DND-41 (cell line): ENCODE measurements at regions not wholly inside any gene's neighbourhood (a gene's known extent, or its start where the extent isn't known, plus 50 kb on each side); places are given as distances from the start of the nearest gene placed in this dataset.

ENCODE experiments used
- ATAC-seq: fragments of 200-7000 bp; cut with Tn5 transposase; 3 replicates; pipeline ENCODE4 v1.9.1; 2021; ENCODE audit warnings: low read depth; ENCODE audit not compliant: insufficient read depth
- DNase-seq: peaks from one replicate; pipeline ENCODE4 v3.0.0-alpha.2; 2020
- H2AFZ ChIP-seq: 2 replicates; pipeline ENCODE4 v1.6.0; 2012; ENCODE audit warnings: low read depth, low read length
- H3K27ac ChIP-seq: 2 replicates; pipeline ENCODE4 v1.5.1; 2012; ENCODE audit warnings: low read length, inconsistent platforms
- H3K27me3 ChIP-seq: fragments of 200-600 bp; sonication (generic); 2 replicates; pipeline ENCODE4 v1.6.0; 2012; ENCODE audit warnings: low read length, mild to moderate bottlenecking, inconsistent platforms; ENCODE audit not compliant: insufficient read depth, poor library complexity
- H3K36me3 ChIP-seq: 2 replicates; pipeline ENCODE4 v1.5.1; 2012; ENCODE audit warnings: low read length, inconsistent platforms; ENCODE audit not compliant: insufficient read depth
- H3K4me1 ChIP-seq: 2 replicates; pipeline ENCODE4 v1.5.1; 2012; ENCODE audit warnings: mild to moderate bottlenecking, low read length; ENCODE audit not compliant: insufficient read depth
- H3K4me2 ChIP-seq: 2 replicates; pipeline ENCODE4 v1.6.0; 2012; ENCODE audit warnings: mild to moderate bottlenecking, moderate library complexity, low read length, inconsistent platforms; ENCODE audit not compliant: insufficient read depth
- H3K4me3 ChIP-seq, 2 experiments: fragments of 200-600 bp in 1 of 2; shearing (Covaris generic) in 1 of 2; 2 replicates each; pipeline ENCODE4 v1.5.1; 2012 to 2016; ENCODE audit warnings: inconsistent platforms in 2 of 2, low read length in 2 of 2, mild to moderate bottlenecking in 2 of 2, low read depth in 1 of 2, moderate library complexity in 1 of 2
- H3K79me2 ChIP-seq: 2 replicates; pipeline ENCODE4 v1.6.0; 2012; ENCODE audit warnings: low read length, inconsistent platforms; ENCODE audit not compliant: insufficient read depth
- H3K9ac ChIP-seq: 2 replicates; pipeline ENCODE4 v1.6.0; 2012; ENCODE audit warnings: low read depth, mild to moderate bottlenecking, inconsistent platforms, low read length, moderate library complexity
- H3K9me3 ChIP-seq: 2 replicates; pipeline ENCODE4 v1.5.1; 2012; ENCODE audit warnings: low read length, moderate library complexity, mild to moderate bottlenecking, inconsistent platforms; ENCODE audit not compliant: insufficient read depth, severe bottlenecking
- H4K20me1 ChIP-seq: 2 replicates; pipeline ENCODE4 v1.6.0; 2012; ENCODE audit warnings: low read length; ENCODE audit not compliant: insufficient read depth
- EZH2 ChIP-seq: IDR thresholded peaks from 3 replicates; pipeline ENCODE4 v1.6.1; 2012; ENCODE audit warnings: borderline replicate concordance, low read depth, mild to moderate bottlenecking, moderate library complexity, low read length, inconsistent platforms; ENCODE audit not compliant: severe bottlenecking
- TF ChIP-seq, protein P1 (sequence below): IDR thresholded peaks from 2 replicates; pipeline ENCODE4 v1.5.1; 2012; ENCODE audit warnings: borderline replicate concordance, low read length, moderate library complexity, mild to moderate bottlenecking; ENCODE audit not compliant: poor library complexity, severe bottlenecking; ENCODE audit errors: extremely low read depth

DNA sequence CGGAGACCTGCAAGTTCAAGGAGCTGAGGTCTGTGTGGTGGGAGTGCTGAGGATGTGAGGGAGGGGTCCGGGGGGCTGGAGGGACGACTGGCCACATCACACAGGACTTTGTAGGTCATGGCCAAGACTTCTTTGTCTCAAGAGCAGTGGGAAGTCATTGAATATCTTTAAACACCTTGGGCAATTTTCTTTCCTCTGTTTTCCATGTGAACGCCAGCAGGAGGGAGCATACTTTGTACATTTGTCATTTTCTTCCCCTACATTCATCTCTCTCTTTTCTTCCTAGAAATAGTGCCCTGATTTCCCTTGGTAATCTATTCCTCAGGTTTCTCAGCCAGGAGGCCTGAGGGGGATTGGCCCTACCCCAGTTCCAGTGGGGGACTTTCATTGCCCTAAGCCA is 153.7 kb upstream of the MSX2 start:
- no peaks in the 10 kb centered on the region for H3K9me3 ChIP-seq
- H3K4me3 ChIP-seq: no peak overlapping the region
- no peaks in the 10 kb centered on the region for H3K27me3 ChIP-seq
- no peak overlapping the region for H3K9ac ChIP-seq
- ATAC-seq: no peak
- no peak overlapping the region for H3K4me2 ChIP-seq
- no peaks in the 10 kb centered on the region for H3K4me1 ChIP-seq
- no peak overlapping the region for H2AFZ ChIP-seq
- no peaks in the 10 kb centered on the region for H3K36me3 ChIP-seq
- H3K27ac ChIP-seq: no peak overlapping the region
- TF ChIP-seq, protein P1, sequence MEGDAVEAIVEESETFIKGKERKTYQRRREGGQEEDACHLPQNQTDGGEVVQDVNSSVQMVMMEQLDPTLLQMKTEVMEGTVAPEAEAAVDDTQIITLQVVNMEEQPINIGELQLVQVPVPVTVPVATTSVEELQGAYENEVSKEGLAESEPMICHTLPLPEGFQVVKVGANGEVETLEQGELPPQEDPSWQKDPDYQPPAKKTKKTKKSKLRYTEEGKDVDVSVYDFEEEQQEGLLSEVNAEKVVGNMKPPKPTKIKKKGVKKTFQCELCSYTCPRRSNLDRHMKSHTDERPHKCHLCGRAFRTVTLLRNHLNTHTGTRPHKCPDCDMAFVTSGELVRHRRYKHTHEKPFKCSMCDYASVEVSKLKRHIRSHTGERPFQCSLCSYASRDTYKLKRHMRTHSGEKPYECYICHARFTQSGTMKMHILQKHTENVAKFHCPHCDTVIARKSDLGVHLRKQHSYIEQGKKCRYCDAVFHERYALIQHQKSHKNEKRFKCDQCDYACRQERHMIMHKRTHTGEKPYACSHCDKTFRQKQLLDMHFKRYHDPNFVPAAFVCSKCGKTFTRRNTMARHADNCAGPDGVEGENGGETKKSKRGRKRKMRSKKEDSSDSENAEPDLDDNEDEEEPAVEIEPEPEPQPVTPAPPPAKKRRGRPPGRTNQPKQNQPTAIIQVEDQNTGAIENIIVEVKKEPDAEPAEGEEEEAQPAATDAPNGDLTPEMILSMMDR: no peak
- TF ChIP-seq EZH2: no peak
- no peaks in the 10 kb centered on the region for H4K20me1 ChIP-seq
- no peaks in the 10 kb centered on the region for H3K79me2 ChIP-seq
- DNase-seq: no peak

DNA sequence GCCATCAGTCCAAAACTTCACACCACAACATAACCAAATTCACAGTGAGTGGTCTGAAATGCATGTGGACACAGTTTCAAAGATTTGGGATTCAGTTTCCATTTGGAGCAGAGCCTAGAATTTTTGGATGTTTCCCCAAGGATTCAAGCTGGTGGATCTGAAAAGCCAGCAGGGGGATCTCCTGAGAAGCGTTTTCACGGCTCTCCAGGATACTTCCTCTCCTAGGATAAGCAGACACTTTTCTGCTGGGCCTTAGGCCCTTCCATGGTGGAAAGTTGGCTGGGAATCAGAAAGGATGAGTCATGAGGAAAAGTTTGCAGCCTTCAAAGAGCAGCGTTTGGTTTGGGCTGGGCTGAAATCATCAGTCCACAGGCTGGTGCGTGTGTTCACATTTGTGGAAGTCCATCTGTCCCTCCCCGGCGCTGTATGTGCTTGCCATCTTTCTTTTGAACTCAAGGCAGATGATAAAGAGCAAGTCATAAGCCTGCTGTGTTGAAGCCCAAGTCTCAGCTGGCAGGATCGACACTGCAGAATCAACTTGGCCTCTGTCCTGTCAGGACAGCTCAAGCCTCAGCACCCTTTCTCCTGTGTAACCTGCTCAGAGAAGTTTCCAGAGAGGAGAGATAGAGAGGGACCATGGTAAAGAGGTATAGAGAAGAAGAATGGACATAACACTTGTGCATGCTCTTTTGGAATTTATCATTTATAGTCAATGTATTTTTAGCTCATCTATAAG is 152.6 kb upstream of the MSX2 start:
- no peaks in the 10 kb centered on the region for H3K4me1 ChIP-seq
- H3K27ac ChIP-seq: no peak overlapping the region
- TF ChIP-seq, protein P1: no peak
- TF ChIP-seq EZH2: no peak
- ATAC-seq (no peak), DNase-seq (no peak)
- H4K20me1 ChIP-seq: no peaks in the 10 kb centered on the region
- no peaks in the 10 kb centered on the region for H3K9me3 ChIP-seq
- no peak overlapping the region for H3K4me3 ChIP-seq
- H2AFZ ChIP-seq: no peak overlapping the region
- H3K9ac ChIP-seq: no peak overlapping the region
- H3K27me3 ChIP-seq: no peaks in the 10 kb centered on the region
- H3K4me2 ChIP-seq: no peak overlapping the region
- no peaks in the 10 kb centered on the region for H3K79me2 ChIP-seq
- no peaks in the 10 kb centered on the region for H3K36me3 ChIP-seq

DNA sequence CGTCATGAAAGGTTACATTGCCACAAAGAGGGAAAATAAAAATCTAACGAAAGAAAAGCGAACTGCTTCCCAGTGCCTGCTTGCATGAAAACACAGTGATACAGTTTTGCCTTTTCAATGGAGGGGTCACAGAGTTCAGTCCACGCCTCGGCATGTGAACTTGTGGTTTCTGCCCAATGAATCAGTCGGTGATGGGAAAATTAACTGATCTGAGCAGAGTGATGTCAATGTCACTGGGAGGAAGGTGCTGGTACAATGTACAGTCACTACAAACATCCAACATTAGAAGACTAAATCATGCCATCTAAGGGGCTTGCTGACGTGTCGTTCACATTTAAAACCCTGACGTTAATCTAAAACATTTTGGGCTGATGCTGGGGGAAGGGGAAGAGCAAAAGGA is 151.8 kb upstream of the MSX2 start:
- no peaks in the 10 kb centered on the region for H3K36me3 ChIP-seq
- H3K4me1 ChIP-seq: no peaks in the 10 kb centered on the region
- no peaks in the 10 kb centered on the region for H3K27me3 ChIP-seq
- no peak overlapping the region for H3K9ac ChIP-seq
- no peaks in the 10 kb centered on the region for H3K79me2 ChIP-seq
- ATAC-seq (no peak), DNase-seq (no peak)
- H4K20me1 ChIP-seq: no peaks in the 10 kb centered on the region
- no peak for TF ChIP-seq EZH2
- TF ChIP-seq, protein P1: no peak
- H3K27ac ChIP-seq: no peak overlapping the region
- no peak overlapping the region for H3K4me2 ChIP-seq
- H3K4me3 ChIP-seq: no peak overlapping the region
- H2AFZ ChIP-seq: no peak overlapping the region
- no peaks in the 10 kb centered on the region for H3K9me3 ChIP-seq
